ENCODE measurements at regions not wholly inside any gene's neighbourhood (a gene's known extent, or its start where the extent isn't known, plus 50 kb on each side); places are given as distances from the start of the nearest gene placed in this dataset.

DNA sequence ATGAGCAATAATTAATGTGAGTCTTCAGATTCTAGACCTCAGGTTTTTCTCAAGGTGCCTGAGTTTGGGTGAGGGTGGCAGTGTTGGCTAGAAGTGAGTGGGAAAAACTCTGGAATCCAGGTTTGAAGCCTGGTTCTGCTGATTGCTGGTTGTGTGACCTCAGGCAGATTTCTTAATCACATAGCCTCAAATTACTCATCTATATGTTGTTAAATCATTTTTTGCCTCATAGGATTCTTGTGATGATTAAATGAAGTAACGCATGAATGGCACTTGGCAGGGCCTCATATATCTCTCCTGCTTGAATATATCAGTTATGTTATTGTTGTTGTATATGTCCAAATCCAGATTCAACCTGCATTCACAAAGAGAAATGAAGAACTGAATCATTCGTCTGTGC is 60.5 kb downstream of the NR2F2 start:
- CTCF ChIA-PET, result no interaction called here
- no peaks in the 10 kb centered on the region for H3K9me3 Mint-ChIP-seq
- POLR2A ChIA-PET, result no interaction called here
- ATAC-seq (no peak), DNase-seq (ENCODE audit: low spot score) (no peak)
- no peak overlapping the region for H3K4me3 Mint-ChIP-seq
- H3K27me3 Mint-ChIP-seq (ENCODE audit: low read depth), result peaks cover 21% of the 10 kb centered on the region
- no peak overlapping the region for H3K27ac Mint-ChIP-seq
- TF ChIP-seq ARID4B (CRISPR knock-in tag; IDR thresholded peaks at IDR 0.05; ENCODE audit: borderline replicate concordance) (no peak), HMGA2 (CRISPR knock-in tag; IDR thresholded peaks at IDR 0.05) (no peak), CREB1 (CRISPR knock-in tag; IDR thresholded peaks at IDR 0.05) (no peak), ETV6 (CRISPR knock-in tag; IDR thresholded peaks at IDR 0.05) (no peak)
- H3K4me1 Mint-ChIP-seq, result peaks cover 16% of the 10 kb centered on the region
- no peaks in the 10 kb centered on the region for H3K36me3 Mint-ChIP-seq

DNA sequence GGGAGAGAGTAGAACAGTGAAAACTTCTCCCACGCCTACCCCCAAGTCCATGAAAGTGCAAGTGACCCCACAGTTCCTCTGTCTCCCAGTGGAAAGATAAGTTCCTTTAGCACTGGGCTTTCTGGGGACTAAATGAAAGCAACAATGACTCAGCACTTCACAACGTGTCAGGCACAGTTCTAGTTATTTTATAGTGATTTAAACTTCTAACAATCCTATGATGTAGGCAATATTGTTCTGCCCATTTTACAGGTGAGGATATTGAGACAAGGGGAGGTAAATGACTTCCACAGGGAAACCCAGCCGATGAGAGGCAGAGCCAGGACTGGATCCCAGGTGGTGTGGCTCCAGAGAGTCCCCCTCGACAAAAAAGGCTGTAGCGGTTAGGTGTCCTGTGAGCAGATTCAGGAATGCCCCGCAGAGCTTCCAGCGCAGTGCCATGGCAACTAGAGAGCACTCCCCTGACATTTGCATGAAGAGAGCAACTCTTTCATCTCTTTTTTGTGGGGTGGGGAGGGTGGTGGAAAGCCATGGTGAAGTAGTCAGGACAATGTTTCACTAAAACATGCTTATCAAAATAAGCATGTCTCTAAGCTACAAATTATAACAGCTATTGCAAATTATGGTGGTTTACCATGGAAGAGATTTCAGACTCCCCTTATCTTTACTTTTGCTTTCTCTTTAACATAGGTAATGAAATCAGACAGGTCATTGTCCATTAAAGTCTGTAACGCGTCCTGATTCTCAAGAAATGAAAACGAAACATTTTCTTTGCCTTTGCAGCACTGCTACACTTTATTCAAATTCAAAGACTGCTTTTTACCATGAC is 62.1 kb downstream of the NR2F2 start:
- CTCF ChIA-PET, result no interaction called here
- peaks cover 16% of the 10 kb centered on the region for H3K4me1 Mint-ChIP-seq
- ATAC-seq (peak; percentile 95), DNase-seq (ENCODE audit: low spot score) (no peak)
- POLR2A ChIA-PET, result no interaction called here
- H3K9me3 Mint-ChIP-seq, result no peaks in the 10 kb centered on the region
- H3K4me3 Mint-ChIP-seq, result no peak overlapping the region
- no peaks in the 10 kb centered on the region for H3K36me3 Mint-ChIP-seq
- peaks cover 26% of the 10 kb centered on the region for H3K27me3 Mint-ChIP-seq (ENCODE audit: low read depth)
- no peak overlapping the region for H3K27ac Mint-ChIP-seq
- TF ChIP-seq NR2C2 (CRISPR knock-in tag; IDR thresholded peaks at IDR 0.05), result no peak
- TF ChIP-seq ZNF121 (CRISPR knock-in tag; IDR thresholded peaks at IDR 0.05), result no peak
- TF ChIP-seq CBFB (CRISPR knock-in tag; IDR thresholded peaks at IDR 0.05; ENCODE audit: low read depth), result no peak
- TF ChIP-seq NR3C1 (CRISPR knock-in tag; conservative IDR thresholded peaks at IDR 0.05; ENCODE audit: low read depth), result no peak
- TF ChIP-seq USF1 (CRISPR knock-in tag; IDR thresholded peaks at IDR 0.05), result no peak
- no peak for TF ChIP-seq FOXP1 (CRISPR knock-in tag; IDR thresholded peaks at IDR 0.05; ENCODE audit: borderline replicate concordance)
- TF ChIP-seq TCF7 (CRISPR knock-in tag; IDR thresholded peaks at IDR 0.05; ENCODE audit: low read depth), result no peak
- TF ChIP-seq, protein P1, sequence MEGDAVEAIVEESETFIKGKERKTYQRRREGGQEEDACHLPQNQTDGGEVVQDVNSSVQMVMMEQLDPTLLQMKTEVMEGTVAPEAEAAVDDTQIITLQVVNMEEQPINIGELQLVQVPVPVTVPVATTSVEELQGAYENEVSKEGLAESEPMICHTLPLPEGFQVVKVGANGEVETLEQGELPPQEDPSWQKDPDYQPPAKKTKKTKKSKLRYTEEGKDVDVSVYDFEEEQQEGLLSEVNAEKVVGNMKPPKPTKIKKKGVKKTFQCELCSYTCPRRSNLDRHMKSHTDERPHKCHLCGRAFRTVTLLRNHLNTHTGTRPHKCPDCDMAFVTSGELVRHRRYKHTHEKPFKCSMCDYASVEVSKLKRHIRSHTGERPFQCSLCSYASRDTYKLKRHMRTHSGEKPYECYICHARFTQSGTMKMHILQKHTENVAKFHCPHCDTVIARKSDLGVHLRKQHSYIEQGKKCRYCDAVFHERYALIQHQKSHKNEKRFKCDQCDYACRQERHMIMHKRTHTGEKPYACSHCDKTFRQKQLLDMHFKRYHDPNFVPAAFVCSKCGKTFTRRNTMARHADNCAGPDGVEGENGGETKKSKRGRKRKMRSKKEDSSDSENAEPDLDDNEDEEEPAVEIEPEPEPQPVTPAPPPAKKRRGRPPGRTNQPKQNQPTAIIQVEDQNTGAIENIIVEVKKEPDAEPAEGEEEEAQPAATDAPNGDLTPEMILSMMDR (IDR thresholded peaks at IDR 0.05), result no peak
- TF ChIP-seq AR (CRISPR knock-in tag; IDR thresholded peaks at IDR 0.05), result no peak
- no peak for TF ChIP-seq ELF4 (CRISPR knock-in tag; IDR thresholded peaks at IDR 0.05; ENCODE audit: low read depth)
- TF ChIP-seq CREB1 (CRISPR knock-in tag; IDR thresholded peaks at IDR 0.05), result no peak
- TF ChIP-seq, protein P2, sequence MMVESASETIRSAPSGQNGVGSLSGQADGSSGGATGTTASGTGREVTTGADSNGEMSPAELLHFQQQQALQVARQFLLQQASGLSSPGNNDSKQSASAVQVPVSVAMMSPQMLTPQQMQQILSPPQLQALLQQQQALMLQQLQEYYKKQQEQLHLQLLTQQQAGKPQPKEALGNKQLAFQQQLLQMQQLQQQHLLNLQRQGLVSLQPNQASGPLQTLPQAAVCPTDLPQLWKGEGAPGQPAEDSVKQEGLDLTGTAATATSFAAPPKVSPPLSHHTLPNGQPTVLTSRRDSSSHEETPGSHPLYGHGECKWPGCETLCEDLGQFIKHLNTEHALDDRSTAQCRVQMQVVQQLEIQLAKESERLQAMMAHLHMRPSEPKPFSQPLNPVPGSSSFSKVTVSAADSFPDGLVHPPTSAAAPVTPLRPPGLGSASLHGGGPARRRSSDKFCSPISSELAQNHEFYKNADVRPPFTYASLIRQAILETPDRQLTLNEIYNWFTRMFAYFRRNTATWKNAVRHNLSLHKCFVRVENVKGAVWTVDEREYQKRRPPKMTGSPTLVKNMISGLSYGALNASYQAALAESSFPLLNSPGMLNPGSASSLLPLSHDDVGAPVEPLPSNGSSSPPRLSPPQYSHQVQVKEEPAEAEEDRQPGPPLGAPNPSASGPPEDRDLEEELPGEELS (CRISPR knock-in tag; IDR thresholded peaks at IDR 0.05), result no peak
- no peak for TF ChIP-seq TP53 (CRISPR knock-in tag; IDR thresholded peaks at IDR 0.05)
- no peak for TF ChIP-seq ZNF317 (CRISPR knock-in tag; IDR thresholded peaks at IDR 0.05; ENCODE audit: borderline replicate concordance, low read depth)
- no peak for TF ChIP-seq ZBTB43 (CRISPR knock-in tag; IDR thresholded peaks at IDR 0.05)
- no peak for TF ChIP-seq NFE2L1 (CRISPR knock-in tag; IDR thresholded peaks at IDR 0.05)

All from WTC11 (cell line).